Trophoblast cell (in vitro differentiated cells and primary cell): ENCODE measurements at regions not wholly inside any gene's neighbourhood (a gene's known extent, or its start where the extent isn't known, plus 50 kb on each side); places are given as distances from the start of the nearest gene placed in this dataset.
A peak's percentile ranks its signal among the peaks of the same experiment; 100 is the strongest.

ENCODE experiments used
- DNase-seq, 2 donors: peaks; one replicate each; pipeline ENCODE4 v3.0.0-alpha.2; 2016
- H2AFZ ChIP-seq: 2 replicates; pipeline ENCODE4 v1.6.1; 2013; ENCODE audit warnings: low read length, moderate library complexity, mild to moderate bottlenecking; ENCODE audit not compliant: insufficient read depth, poor library complexity
- H2AK5ac ChIP-seq: 2 replicates; pipeline ENCODE4 v1.6.1; 2013; ENCODE audit warnings: mild to moderate bottlenecking, low read length
- H2BK120ac ChIP-seq: 2 replicates; pipeline ENCODE4 v1.6.1; 2013; ENCODE audit warnings: low read length, mild to moderate bottlenecking, moderate library complexity; ENCODE audit not compliant: insufficient read depth, poor library complexity
- H2BK12ac ChIP-seq: 2 replicates; pipeline ENCODE4 v1.6.1; 2013; ENCODE audit warnings: mild to moderate bottlenecking, low read length, moderate library complexity
- H2BK5ac ChIP-seq: 2 replicates; pipeline ENCODE4 v1.6.1; 2013; ENCODE audit warnings: low read length, low read depth, moderate library complexity, mild to moderate bottlenecking; ENCODE audit not compliant: poor library complexity
- H3K14ac ChIP-seq: 2 replicates; pipeline ENCODE4 v1.6.1; 2013; ENCODE audit warnings: mild to moderate bottlenecking, low read length
- H3K18ac ChIP-seq: 2 replicates; pipeline ENCODE4 v1.6.1; 2013; ENCODE audit warnings: mild to moderate bottlenecking, low read length
- H3K23ac ChIP-seq: 2 replicates; pipeline ENCODE4 v1.6.1; 2013; ENCODE audit warnings: low read length
- H3K27ac ChIP-seq: 2 replicates; pipeline ENCODE4 v1.5.1; 2013; ENCODE audit warnings: low read depth, mild to moderate bottlenecking, inconsistent platforms, low read length, moderate library complexity
- H3K27me3 ChIP-seq: 2 replicates; pipeline ENCODE4 v1.6.1; 2013; ENCODE audit warnings: inconsistent platforms, mild to moderate bottlenecking, low read length, moderate library complexity; ENCODE audit not compliant: insufficient read depth
- H3K36me3 ChIP-seq, 2 experiments: 1 replicate in 1 of 2; 2 replicates in 1 of 2; pipeline ENCODE4 v1.6.1; 2013; ENCODE audit warnings: low read length in 2 of 2, mild to moderate bottlenecking in 2 of 2, moderate library complexity in 1 of 2; ENCODE audit not compliant: insufficient read depth in 2 of 2, control insufficient read depth in 1 of 2
- H3K4ac ChIP-seq: 2 replicates; pipeline ENCODE4 v1.6.1; 2013; ENCODE audit warnings: low read depth, mild to moderate bottlenecking, low read length, moderate library complexity
- H3K4me1 ChIP-seq, 2 experiments: 1 replicate in 1 of 2; 2 replicates in 1 of 2; pipeline ENCODE4 v1.6.1; 2013; ENCODE audit warnings: low read length in 2 of 2, mild to moderate bottlenecking in 2 of 2, moderate library complexity in 1 of 2; ENCODE audit not compliant: insufficient read depth in 2 of 2, control insufficient read depth in 1 of 2
- H3K4me2 ChIP-seq: 2 replicates; pipeline ENCODE4 v1.6.1; 2013; ENCODE audit warnings: inconsistent platforms, mild to moderate bottlenecking, low read length, moderate library complexity
- H3K4me3 ChIP-seq: 2 replicates; pipeline ENCODE4 v1.5.1; 2013; ENCODE audit warnings: mild to moderate bottlenecking, low read depth, low read length, inconsistent platforms
- H3K79me1 ChIP-seq: one replicate; pipeline ENCODE4 v1.6.1; 2013; ENCODE audit warnings: low read length
- H3K79me2 ChIP-seq: 2 replicates; pipeline ENCODE4 v1.6.1; 2013; ENCODE audit warnings: low read length, mild to moderate bottlenecking; ENCODE audit not compliant: control insufficient read depth, insufficient read depth, poor library complexity
- H3K9ac ChIP-seq: 2 replicates; pipeline ENCODE4 v1.6.1; 2013; ENCODE audit warnings: mild to moderate bottlenecking, low read length
- H3K9me3 ChIP-seq: 2 replicates; pipeline ENCODE4 v1.6.1; 2013; ENCODE audit warnings: low read depth, mild to moderate bottlenecking, control low read depth, inconsistent platforms, low read length; ENCODE audit not compliant: insufficient read depth
- H4K12ac ChIP-seq: 2 replicates; pipeline ENCODE4 v1.6.1; 2013; ENCODE audit warnings: low read depth, mild to moderate bottlenecking, low read length, moderate library complexity
- H4K8ac ChIP-seq: 2 replicates; pipeline ENCODE4 v1.6.1; 2013; ENCODE audit warnings: low read depth, mild to moderate bottlenecking, low read length, moderate library complexity
- H4K91ac ChIP-seq: one replicate; pipeline ENCODE4 v1.6.1; 2013; ENCODE audit warnings: low read depth, mild to moderate bottlenecking, low read length, moderate library complexity
- WGBS: extraction: QIAGEN DNeasy Blood & Tissue Kit; methylation state at CpG from one replicate; pipeline ENCODE4 v1.1.7; 2013; ENCODE audit warnings: missing lambda C conversion rate; ENCODE audit not compliant: insufficient read length, insufficient coverage; ENCODE audit errors: extremely low coverage; 5-methylcytosine and 5-hydroxymethylcytosine counted together

GRCh38 chr18:78730546-78730945 is 249.1 kb upstream of the SALL3 start:
- H3K4me1 ChIP-seq: no peaks in the 10 kb centered on the region
- no peak overlapping the region for H3K27ac ChIP-seq
- H3K4me2 ChIP-seq: no peak overlapping the region
- H2BK12ac ChIP-seq: no peak overlapping the region
- H3K27me3 ChIP-seq: no peaks in the 10 kb centered on the region
- no peak overlapping the region for H2BK5ac ChIP-seq
- H4K91ac ChIP-seq: no peak overlapping the region
- WGBS: no CpG with 5 or more reads among the region's 10 CpGs
- no peak for DNase-seq
- no peak overlapping the region for H3K14ac ChIP-seq
- no peak overlapping the region for H2AFZ ChIP-seq
- no peaks in the 10 kb centered on the region for H3K79me1 ChIP-seq
- H2BK120ac ChIP-seq: no peak overlapping the region
- H3K4me3 ChIP-seq: no peak overlapping the region
- H3K23ac ChIP-seq: no peak overlapping the region
- no peak overlapping the region for H2AK5ac ChIP-seq
- H4K12ac ChIP-seq: no peak overlapping the region
- peaks cover 1% of the 10 kb centered on the region for H3K9me3 ChIP-seq
- H3K9ac ChIP-seq: no peak overlapping the region
- no peaks in the 10 kb centered on the region for H3K79me2 ChIP-seq
- H4K8ac ChIP-seq: no peak overlapping the region
- no peak overlapping the region for H3K4ac ChIP-seq
- H3K18ac ChIP-seq: no peak overlapping the region
- no peaks in the 10 kb centered on the region for H3K36me3 ChIP-seq

GRCh38 chr18:78731016-78731397 is 248.6 kb upstream of the SALL3 start:
- Histone ChIP-seq H3K27ac (no peak overlapping the region), H3K27me3 (no peaks in the 10 kb centered on the region), H2AFZ (no peak overlapping the region), H3K4me3 (no peak overlapping the region), H3K23ac (no peak overlapping the region), H3K79me1 (no peaks in the 10 kb centered on the region), H3K9me3 (peaks cover 3% of the 10 kb centered on the region), H4K8ac (no peak overlapping the region), H3K36me3 (no peaks in the 10 kb centered on the region), H3K18ac (no peak overlapping the region), H3K9ac (no peak overlapping the region), H2BK120ac (no peak overlapping the region), H2BK12ac (no peak overlapping the region), H2AK5ac (no peak overlapping the region), H3K14ac (no peak overlapping the region), H2BK5ac (no peak overlapping the region), H3K4me2 (no peak overlapping the region), H4K91ac (no peak overlapping the region), H3K4ac (no peak overlapping the region), H4K12ac (no peak overlapping the region), H3K4me1 (no peaks in the 10 kb centered on the region), H3K79me2 (no peaks in the 10 kb centered on the region)
- no CpG with 5 or more reads among the region's 20 CpGs for WGBS
- DNase-seq: no peak

- Histone ChIP-seq H3K23ac (no peak overlapping the region), H2AFZ (no peak overlapping the region), H3K4me2 (no peak overlapping the region), H3K4me3 (no peak overlapping the region), H3K36me3 (no peaks in the 10 kb centered on the region), H3K9ac (no peak overlapping the region), H3K4ac (no peak overlapping the region), H4K91ac (no peak overlapping the region), H2AK5ac (no peak overlapping the region), H3K79me1 (no peaks in the 10 kb centered on the region), H3K79me2 (no peaks in the 10 kb centered on the region), H3K4me1 (no peaks in the 10 kb centered on the region), H3K27me3 (no peaks in the 10 kb centered on the region), H2BK120ac (no peak overlapping the region), H3K27ac (no peak overlapping the region), H3K18ac (no peak overlapping the region), H4K8ac (no peak overlapping the region), H3K14ac (no peak overlapping the region), H2BK5ac (no peak overlapping the region), H4K12ac (no peak overlapping the region), H3K9me3 (peaks cover 3% of the 10 kb centered on the region), H2BK12ac (no peak overlapping the region)
- WGBS: no CpG with 5 or more reads among the region's 18 CpGs
- no peak for DNase-seq
Measured at GRCh38 chr18:78731398-78732032, 248.1 kb upstream of the SALL3 start.

GRCh38 chr18:78732273-78733210 is 247.1 kb upstream of the SALL3 start:
- no CpG with 5 or more reads among the region's 14 CpGs for WGBS
- no peak overlapping the region for H2AK5ac ChIP-seq
- H3K9me3 ChIP-seq: peaks cover 3% of the 10 kb centered on the region
- H3K27ac ChIP-seq: no peak overlapping the region
- H2BK5ac ChIP-seq: no peak overlapping the region
- H3K4me2 ChIP-seq: no peak overlapping the region
- H4K12ac ChIP-seq: no peak overlapping the region
- H3K18ac ChIP-seq: no peak overlapping the region
- H3K4ac ChIP-seq: no peak overlapping the region
- no peak overlapping the region for H2BK12ac ChIP-seq
- H3K9ac ChIP-seq: no peak overlapping the region
- no peaks in the 10 kb centered on the region for H3K79me2 ChIP-seq
- H3K4me3 ChIP-seq: peak overlapping the region; percentile 54
- no peak overlapping the region for H4K8ac ChIP-seq
- H3K27me3 ChIP-seq: no peaks in the 10 kb centered on the region
- H3K4me1 ChIP-seq: no peaks in the 10 kb centered on the region
- no peak overlapping the region for H3K14ac ChIP-seq
- DNase-seq: no peak
- H2AFZ ChIP-seq: no peak overlapping the region
- H3K36me3 ChIP-seq: no peaks in the 10 kb centered on the region
- H3K79me1 ChIP-seq: no peaks in the 10 kb centered on the region
- no peak overlapping the region for H3K23ac ChIP-seq
- no peak overlapping the region for H4K91ac ChIP-seq
- H2BK120ac ChIP-seq: no peak overlapping the region
